NOMO-1 (cell line): ENCODE measurements at regions not wholly inside any gene's neighbourhood (a gene's known extent, or its start where the extent isn't known, plus 50 kb on each side); places are given as distances from the start of the nearest gene placed in this dataset.
A peak's percentile ranks its signal among the peaks of the same experiment; 100 is the strongest.
"Not testable (repeated sequence)": the region's sequence is repeated elsewhere in the genome, so short reads cannot be mapped to it uniquely, and the experiment has no call there.

Source experiments
- DNase-seq, 2 experiments: peaks; one replicate each; lab custom pipeline; 2025; ENCODE audit not compliant: unreplicated experiment in 2 of 2; lab: John Stamatoyannopoulos, UW

DNA sequence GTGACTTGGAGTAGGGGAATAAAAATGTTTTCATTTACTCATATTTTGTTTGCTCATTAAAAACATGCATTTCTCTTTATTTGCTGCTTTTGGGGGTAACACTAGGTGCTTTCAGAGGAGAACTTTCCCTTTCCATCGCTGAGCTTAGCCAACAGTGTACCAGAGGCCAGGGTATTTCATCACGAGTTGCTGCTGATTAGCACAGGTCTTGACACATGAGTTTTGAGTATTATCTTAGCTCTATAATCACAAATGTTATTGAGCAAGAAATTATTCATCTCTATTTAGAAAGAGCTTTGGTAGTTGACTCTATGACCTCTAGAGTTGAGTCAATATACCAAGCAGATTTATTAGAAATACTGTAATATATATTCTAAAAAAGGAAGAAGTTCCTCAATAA lies 375.9 kb downstream of the NXPH1 start:
- no peak for DNase-seq

DNA sequence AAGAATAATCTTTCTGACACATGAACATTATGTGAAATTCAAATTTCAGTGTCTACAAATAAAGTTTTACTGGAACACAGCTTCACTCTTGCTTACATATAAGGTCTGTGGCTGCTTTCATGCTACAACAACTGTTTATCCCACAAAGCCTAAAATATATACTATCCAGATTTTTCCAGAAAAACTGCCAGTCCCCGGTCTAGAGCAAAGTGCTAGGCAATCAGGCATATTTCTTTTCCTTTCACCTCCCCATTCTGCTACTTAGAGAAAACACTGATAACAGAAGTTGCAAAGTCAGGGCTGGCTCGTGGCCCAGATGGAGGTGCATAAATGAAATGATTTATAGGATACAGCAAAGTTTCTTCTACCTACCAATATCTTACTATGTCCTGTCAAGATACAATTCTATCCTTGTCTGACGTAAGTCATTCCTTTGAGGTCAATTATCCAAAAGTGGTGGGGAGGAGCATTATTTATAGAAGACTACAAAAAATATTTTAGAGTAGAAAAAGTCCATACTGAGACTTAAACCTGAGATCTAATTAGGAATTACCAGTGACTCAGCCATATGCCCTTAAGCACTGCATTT lies 384.1 kb downstream of the NXPH1 start:
- DNase-seq: no peak

DNA sequence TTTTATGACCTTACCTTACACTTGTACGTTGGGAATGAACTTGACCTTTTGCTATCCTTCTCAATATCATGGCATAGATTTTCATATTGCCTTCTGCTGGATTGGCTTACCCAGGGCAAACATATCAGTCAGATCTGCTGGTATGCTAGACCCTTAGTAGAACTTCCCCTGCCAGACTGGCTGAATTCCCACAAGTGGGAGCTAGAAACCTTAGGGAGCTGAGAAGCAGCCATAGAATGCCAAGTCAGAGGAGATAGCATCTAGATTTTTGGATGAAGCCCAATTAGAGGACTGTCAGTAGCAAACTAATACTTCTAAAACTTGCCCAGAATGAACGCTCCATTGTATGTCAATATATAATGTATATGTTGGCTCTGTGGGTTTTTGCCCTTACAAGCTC lies 385.0 kb downstream of the NXPH1 start:
- DNase-seq: no peak

DNA sequence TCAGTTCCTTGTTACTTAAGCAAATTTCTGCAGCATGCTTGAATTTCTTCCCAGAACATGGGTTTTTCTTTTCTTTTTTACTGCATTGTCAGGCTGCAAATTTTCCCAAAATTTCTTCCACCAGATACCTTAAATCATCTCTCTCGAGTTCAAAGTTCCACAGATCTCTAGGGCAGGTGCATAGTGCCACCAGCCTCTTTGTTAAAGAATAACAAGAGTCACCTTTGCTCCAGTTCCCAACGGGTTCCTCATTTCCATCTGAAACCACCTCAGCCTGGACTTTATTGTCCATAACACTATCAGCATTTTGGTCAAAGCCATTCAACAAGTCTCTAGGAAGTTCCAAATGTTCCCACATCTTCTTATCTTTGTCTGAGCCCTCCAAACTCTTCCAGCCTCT lies 389.2 kb downstream of the NXPH1 start:
- no peak for DNase-seq

DNA sequence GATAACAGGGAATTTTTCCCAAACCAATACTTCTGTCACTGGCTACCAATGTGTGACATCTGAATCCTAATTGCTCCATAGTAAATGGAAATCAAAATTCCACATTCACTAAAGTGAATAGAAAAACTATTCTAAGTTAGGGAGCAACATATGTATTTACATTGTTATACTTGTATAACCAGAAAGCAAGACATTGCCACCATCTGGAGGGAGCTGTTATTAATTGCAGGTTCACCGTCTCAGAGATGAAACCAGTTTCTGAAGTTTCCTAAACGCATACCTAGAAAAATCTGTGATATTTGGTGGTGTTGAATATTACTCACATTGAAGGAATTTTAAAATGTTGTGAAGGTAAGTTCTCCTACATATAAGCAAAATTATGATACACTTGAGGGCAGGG lies 390.1 kb downstream of the NXPH1 start:
- no peak for DNase-seq

DNA sequence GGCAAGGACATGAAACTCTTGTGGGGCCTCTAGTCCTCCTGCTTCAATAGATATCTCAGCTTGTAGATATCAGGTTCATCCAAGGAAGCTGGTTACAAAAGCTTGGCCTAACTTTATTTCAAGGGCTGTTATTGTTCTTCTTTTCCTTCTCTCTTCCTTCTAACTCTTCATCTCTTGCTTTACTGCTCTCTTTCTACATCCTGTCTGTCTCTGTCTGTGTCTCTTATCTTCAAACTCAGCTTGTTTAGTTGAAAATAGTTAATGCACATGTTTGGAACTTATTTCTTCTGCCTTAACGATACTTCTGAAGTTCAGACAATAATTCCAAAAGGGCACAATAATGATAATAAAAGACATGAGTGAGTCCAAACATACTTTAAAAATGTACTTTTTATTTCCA lies 393.9 kb downstream of the NXPH1 start:
- no peak for DNase-seq

DNA sequence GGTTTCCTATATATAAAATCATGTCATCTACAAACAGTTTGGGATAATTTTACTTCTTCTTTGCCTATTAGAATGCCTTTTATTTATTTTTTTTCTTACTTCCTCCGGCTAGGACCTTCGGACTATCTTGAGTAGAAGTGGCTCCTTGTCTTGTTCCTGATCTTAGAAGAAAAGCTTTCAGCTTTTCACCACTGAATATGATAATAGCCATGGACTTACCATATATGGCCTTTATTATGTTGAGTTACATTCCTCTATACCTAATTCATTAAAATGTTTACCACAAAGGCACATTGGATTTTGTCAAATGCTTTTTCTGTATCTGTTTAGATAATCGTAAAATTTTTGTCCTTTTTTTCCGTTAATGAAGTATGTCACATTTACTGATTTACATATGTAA lies 395.7 kb downstream of the NXPH1 start:
- DNase-seq: no peak

DNA sequence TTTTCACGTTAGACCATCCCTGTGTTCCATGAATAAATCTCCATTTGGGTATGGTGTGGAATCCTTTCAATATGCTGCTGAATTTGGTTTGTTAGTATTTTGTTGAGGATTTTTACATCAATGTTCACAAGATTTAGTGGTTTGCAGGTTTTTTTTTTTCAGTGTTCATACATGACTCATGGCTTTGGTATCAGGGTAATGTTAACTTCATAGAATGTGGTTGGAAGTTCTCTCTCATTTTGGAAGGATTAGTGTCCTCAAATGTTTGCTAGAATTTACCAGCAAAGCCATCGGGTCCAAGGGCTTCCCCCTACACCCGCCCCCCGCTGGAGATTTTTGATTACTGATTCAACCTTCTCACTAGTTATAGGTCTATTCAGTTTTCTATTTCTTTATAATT lies 398.0 kb downstream of the NXPH1 start:
- no peak for DNase-seq

DNA sequence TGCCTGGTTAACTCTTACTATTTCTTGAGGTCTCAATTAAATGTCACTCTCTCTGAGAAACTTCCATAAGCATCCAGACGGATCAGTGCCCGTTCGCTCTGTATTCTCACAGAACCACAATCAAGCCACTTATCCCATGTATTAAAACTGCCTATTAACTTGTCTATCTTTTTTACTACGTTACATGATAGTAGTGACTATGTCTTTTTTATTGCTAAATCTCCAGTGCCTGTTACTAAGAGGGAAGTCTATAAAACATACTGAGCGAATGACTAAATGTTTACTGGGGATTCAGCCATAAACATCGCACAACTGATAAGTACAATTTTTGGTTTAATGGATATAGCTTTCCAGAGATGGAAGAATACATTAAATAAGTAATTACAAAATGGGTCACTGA lies 399.9 kb downstream of the NXPH1 start:
- DNase-seq: no peak

DNA sequence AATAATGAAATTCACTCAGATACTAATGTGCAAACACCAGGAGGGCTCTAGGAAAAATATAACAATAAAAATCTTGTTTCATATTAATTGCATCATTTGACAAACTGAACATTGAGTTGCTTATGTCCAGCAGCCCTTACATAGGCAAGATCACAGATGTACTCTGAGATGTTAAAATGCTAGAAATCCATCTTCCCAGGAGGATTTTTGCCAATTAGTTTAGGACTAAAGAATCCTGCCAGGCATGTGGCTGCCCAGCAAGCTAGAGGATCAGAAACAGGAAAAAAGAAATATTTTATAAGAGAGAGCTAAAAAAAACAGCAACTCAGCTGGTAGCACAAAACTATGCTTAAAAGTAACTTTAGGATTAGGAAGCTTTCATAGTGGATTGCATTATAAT lies 407.8 kb downstream of the NXPH1 start:
- no peak for DNase-seq

DNA sequence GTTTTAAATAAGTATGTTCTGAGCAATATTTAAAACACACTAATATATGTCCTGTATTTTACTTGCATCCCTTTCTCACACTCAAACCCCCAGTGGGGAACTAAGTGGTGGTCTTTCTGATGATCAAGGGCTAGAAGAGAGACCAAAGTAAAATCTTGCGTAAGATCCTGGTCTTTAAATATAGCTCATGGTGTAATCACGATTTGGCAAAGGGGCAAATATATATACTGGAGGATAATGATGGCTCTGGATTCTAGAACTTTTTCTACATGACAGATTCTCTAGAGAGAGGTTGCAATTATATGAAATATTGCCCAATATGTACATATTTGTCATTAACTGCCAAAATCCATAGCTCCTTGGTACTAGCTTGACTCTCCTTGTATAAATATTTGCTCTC lies 438.3 kb downstream of the NXPH1 start:
- DNase-seq: peak; percentile 0 to 50

DNA sequence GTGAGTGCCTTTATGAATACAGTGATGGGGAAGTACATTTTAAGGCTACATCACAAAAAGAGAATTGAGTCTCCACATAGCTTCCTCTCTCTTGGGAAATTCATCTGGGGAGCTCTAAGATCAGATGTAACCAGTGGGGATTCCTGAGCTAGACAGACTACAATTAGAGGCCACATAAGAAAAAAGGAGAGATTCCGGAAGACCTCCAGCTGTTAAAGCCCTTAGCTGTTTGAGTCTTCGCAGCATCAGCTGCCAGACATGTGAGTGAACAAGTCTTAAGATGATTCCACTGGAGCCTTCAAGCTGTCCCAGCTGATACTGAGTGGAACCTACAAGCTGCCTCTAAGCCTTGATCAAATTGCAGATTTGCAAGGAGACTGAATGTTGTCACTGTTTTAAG lies 448.5 kb downstream of the NXPH1 start:
- DNase-seq: no peak

DNA sequence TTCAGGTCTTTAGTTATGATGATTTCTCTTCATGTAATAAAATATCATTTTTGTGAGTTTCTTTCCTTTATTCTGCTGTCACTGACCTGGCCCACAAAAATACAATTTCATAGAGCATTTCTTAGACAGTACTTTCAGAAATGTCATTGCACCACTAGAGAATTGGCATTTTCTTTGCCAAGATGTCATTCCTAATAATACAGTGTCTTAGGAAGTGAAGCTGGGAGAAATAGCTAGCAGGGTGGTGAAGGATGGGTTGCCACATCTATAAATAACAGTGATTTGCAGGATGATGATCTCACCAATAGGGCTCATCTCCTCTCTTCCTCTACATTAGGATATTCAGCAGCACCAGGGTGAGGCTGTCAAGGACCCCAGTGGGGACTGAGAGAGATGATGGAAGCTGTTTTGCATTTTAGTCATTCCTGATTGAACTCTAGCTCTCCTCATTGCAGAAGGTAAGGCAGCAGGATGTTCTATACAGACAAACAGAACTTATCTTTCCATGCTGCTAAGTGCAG lies 452.1 kb downstream of the NXPH1 start:
- DNase-seq: no peak

DNA sequence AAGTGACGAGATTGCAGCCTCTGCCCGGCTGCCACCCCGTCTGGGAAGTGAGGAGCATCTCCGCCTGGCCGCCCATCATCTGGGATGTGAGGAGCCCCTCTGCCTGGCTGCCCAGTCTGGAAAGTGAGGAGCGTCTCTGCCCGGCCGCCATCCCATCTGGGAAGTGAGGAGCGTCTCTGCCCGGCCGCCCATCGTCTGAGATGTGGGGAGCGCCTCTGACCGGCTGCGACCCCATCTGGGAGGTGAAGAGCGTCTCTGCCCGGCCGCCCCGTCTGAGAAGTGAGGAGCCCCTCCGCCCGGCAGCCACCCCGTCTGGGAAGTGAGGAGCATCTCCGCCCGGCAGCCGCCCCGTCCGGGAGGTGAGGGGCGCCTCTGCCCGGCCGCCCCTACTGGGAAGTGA lies 456.9 kb downstream of the NXPH1 start:
- not testable (repeated sequence) for DNase-seq

DNA sequence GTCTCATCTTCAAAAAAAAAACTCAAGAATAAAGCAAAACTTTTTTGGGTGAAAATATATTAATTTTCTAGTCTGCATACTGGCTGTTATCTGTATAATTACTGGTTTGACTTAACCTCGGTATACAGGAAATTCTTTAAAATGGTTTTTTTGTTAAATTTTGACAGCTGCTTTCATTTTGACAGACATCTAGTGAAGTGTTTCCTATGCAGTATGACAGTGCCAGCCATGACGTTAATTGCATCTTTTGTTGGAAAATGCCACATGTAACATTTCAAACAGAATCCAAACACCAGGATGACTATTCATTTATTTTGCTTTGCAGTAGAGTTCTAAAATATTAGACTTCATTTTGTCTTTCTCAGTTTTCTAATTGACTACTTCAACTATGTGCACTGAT lies 460.4 kb downstream of the NXPH1 start:
- DNase-seq: no peak

DNA sequence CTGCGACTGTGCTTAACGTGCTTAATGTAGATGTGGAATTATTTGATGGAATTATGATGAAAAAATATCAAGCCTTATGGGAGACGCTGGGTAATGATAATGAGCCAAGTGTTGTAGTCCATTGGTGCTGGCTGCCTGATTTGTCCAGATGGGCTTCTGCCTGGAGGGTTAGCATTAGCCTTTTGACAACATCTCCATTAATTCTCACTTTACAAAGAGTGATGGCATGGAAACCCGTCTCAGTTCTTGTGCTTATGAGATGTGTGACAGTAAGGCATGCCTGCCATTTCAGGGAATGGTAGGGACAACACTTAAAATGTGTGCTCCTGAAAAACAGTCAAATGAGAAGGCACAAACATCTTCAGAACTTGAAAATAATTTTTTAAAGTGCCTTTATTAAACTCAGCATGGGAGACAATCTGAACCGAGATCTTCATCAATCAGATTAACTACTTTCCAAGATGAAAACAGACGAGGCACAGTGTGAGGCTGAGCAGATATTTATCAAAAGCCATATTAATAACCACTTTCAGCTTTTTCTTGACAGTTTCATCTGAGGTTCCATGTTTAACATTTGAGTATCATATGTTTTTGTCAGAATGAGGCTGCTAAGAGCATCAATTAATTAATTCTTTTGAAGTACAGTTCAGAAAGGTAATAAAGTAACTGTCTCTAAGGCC lies 473.1 kb downstream of the NXPH1 start:
- no peak for DNase-seq

DNA sequence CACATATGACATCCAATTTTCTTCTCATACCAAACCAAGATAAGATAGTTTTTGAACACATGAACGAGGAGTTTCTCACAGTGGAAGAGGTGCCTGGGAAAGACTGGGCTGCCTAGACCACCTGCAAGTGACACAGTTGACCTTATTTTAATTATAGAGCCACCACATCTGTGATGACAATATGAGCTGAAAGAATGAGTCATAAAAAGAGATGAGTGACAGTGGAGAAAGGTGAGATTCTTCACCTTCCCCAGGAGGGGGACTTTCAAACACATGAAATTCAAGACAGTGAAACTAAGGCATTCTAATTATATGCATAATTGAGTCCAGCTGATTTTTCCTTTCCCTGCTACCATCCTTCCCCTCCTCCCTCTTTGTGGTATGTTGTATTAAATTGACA lies 475.5 kb downstream of the NXPH1 start:
- DNase-seq: no peak

DNA sequence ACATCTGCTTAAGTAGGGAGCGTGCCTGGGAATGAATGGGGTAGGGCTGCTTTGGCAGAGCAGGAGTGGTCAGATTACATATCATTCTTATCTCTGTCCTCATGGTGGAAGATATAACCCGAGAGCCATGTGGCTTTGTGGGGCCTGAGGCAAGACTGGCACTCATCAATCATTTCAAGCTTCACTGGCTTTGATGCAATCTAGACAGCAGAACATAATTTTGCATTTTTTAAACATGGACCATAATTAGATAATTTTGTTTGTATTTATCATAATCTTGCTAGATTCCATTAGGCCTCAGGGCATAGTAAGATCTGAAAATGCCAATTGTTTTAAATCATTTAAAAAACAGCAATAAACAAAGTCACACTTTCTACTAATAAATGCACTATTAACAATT lies 480.3 kb downstream of the NXPH1 start:
- no peak for DNase-seq

DNA sequence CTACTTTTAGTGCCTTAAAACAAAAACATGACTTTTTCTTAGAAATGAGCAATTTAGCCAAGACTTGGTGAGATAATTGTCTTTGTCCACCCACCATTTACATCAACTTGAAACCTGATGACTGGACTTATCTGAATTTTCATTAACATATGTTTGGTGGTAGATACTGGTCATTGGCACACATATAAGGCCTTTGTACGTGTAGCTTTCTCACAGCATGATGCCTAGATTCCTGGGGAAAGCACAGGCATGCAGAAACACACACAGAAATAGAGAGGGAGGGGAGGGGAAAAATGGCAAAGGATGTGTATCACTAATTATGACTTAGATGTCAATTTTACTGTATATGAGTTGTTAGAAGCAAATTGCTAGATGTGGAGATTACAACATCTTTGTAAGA lies 488.4 kb downstream of the NXPH1 start:
- DNase-seq: no peak

DNA sequence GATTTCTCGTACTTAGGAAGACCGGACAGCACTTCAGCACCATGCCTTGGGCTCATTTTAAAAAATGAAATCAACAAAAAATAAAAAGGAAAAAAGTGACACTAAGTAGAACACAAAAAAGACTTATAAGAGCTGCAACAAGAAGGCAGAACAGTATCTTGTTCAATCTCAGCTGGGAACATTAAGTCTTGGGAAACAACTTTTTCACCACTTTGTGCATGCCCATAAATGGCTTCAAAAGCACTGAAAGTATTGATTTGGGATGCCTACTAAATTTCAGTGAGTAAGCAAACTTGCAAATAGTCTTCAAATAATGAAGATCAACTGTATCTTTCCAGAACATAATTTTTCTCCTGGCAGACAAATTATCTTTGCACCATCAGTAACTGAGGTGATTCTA lies 489.3 kb downstream of the NXPH1 start:
- DNase-seq: no peak

DNA sequence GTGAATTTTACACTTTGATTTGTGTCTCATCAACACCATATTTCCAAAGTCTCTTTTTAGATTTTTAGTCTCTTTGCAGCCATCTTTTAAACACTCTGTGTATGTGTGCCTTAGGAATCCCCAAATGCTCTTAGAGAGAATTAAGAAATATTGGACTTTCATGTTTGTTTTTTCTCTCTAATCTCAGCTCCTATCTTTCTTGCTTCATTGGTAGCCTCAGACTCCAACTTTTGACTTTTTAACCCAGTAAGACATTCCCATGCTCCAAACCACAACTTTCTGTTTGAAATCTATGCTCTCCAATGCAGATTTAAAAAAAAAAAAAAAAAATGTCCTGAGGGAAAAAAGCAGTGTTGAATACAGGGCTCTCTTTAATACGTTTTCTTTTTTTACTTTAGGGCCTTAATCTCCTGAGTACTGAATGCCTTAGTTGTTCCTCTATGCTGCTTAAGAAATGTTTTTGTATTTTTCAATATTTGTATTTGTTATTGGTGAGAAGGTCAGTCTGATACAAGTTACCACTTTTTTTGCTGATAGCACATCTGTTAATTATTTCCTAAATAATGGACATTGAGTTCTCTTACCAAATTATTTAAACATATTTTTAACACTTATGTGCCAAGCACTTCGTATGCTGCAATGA lies 489.9 kb downstream of the NXPH1 start:
- no peak for DNase-seq

DNA sequence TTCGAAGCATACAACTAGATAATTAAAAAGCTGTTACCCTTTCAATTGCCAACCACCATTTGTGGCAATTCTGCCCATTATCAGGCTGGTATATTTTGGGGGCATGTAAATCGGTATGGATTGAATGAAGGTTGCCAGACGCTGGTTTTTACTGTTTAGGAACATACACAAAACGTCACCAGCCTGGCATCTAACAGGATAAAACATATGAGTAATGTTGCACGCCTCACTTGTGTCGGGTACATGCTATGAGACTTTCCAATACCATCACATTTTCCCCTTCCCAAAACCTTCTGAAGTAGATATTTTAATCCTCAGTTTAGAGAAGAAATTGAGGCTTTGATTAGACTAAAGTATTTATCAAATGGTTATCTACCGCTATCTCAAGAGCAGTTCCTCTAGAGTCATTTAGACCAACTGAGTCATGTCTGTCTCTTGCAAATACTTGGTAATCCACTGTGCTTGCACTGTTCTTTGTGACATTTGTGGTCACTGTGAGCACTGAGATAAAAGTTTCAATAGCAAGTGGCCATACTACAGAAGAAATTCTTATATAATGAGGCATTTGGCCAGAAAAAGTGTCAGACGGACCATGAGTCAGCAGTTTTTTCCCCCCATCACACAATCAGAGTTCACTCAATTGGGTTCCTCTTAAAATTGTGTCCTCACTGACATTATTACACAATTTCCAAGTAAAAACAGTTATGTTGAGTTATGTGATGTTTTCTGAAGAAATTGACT lies 498.7 kb downstream of the NXPH1 start:
- no peak for DNase-seq
